Neural progenitor cell (in vitro differentiated cells): ENCODE measurements at regions not wholly inside any gene's neighbourhood (a gene's known extent, or its start where the extent isn't known, plus 50 kb on each side); places are given as distances from the start of the nearest gene placed in this dataset.

ENCODE experiments used
- DNase-seq: peaks from one replicate; pipeline ENCODE4 v3.0.0-alpha.2; 2016; ENCODE audit warnings: low spot score
- H2AFZ ChIP-seq: fragments of 200-600 bp; sonication (generic); replicated peaks from 2 replicates; pipeline ENCODE4 v1.6.1; 2016; ENCODE audit warnings: antibody characterized with exemption
- H3F3A ChIP-seq: fragments of 200-600 bp; sonication (generic); 2 replicates; pipeline ENCODE4 v1.6.1; 2016; ENCODE audit warnings: antibody characterized with exemption, low read depth
- H3K27ac ChIP-seq: fragments of 200-600 bp; sonication (generic); 2 replicates; pipeline ENCODE4 v1.5.1; 2016; ENCODE audit warnings: mild to moderate bottlenecking
- H3K27me3 ChIP-seq: fragments of 200-600 bp; sonication (generic); 2 replicates; pipeline ENCODE4 v1.6.1; 2016; ENCODE audit warnings: mild to moderate bottlenecking, moderate library complexity
- H3K36me3 ChIP-seq: fragments of 200-600 bp; sonication (generic); 2 replicates; pipeline ENCODE4 v1.5.1; 2016
- H3K4me1 ChIP-seq: fragments of 200-600 bp; sonication (generic); 2 replicates; pipeline ENCODE4 v1.6.1; 2016; ENCODE audit warnings: mixed run types
- H3K4me2 ChIP-seq: fragments of 200-600 bp; sonication (generic); 2 replicates; pipeline ENCODE4 v1.6.1; 2016
- H3K4me3 ChIP-seq: fragments of 200-600 bp; sonication (generic); 2 replicates; pipeline ENCODE4 v1.5.1; 2016
- H3K79me2 ChIP-seq: fragments of 200-600 bp; sonication (generic); 2 replicates; pipeline ENCODE4 v1.6.1; 2016; ENCODE audit warnings: low read depth
- H3K9ac ChIP-seq: fragments of 200-600 bp; sonication (generic); 2 replicates; pipeline ENCODE4 v1.6.1; 2016
- H3K9me3 ChIP-seq: fragments of 200-600 bp; sonication (generic); 2 replicates; pipeline ENCODE4 v1.5.1; 2016; ENCODE audit warnings: low read depth
- H4K20me1 ChIP-seq: fragments of 200-600 bp; sonication (generic); 2 replicates; pipeline ENCODE4 v1.6.1; 2016; ENCODE audit warnings: low read depth
- H3K27ac Mint-ChIP-seq: 3 replicates; pipeline ENCODE4 v1.8.0; 2021; ENCODE audit warnings: mixed read lengths
- H3K27me3 Mint-ChIP-seq: 2 replicates; pipeline ENCODE4 v1.8.0; 2022; ENCODE audit warnings: low read depth, mild to moderate bottlenecking, inconsistent platforms, moderate library complexity, mixed read lengths; ENCODE audit not compliant: insufficient read depth
- H3K36me3 Mint-ChIP-seq: 3 replicates; pipeline ENCODE4 v1.8.0; 2021; ENCODE audit warnings: mixed read lengths
- H3K4me1 Mint-ChIP-seq: 3 replicates; pipeline ENCODE4 v1.8.0; 2021; ENCODE audit warnings: mixed read lengths
- H3K4me3 Mint-ChIP-seq: 3 replicates; pipeline ENCODE4 v1.8.0; 2021; ENCODE audit warnings: mild to moderate bottlenecking, moderate library complexity, mixed read lengths
- H3K9me3 Mint-ChIP-seq: 3 replicates; pipeline ENCODE4 v1.8.0; 2020; ENCODE audit warnings: mixed read lengths
- CTCF ChIP-seq: fragments of 200-600 bp; sonication (generic); IDR thresholded peaks from 2 replicates; pipeline ENCODE4 v1.5.1; 2017; ENCODE audit warnings: antibody characterized with exemption, mild to moderate bottlenecking
- EZH2 ChIP-seq: fragments of 200-600 bp; sonication (generic); IDR thresholded peaks from 2 replicates; pipeline ENCODE4 v1.6.1; 2017; ENCODE audit warnings: antibody characterized with exemption, mild to moderate bottlenecking, moderate library complexity
- EZH2phosphoT487 ChIP-seq: fragments of 200-600 bp; sonication (generic); IDR thresholded peaks from 2 replicates; pipeline ENCODE4 v1.6.1; 2017; ENCODE audit warnings: antibody characterized with exemption

- H3K4me2 ChIP-seq = no peak overlapping the region
- H3K36me3 Mint-ChIP-seq = no peaks in the 10 kb centered on the region
- H3K4me3 Mint-ChIP-seq = no peak overlapping the region
- no peaks in the 10 kb centered on the region for H3K9me3 ChIP-seq
- TF ChIP-seq EZH2 (no peak), CTCF (no peak), EZH2phosphoT487 (no peak)
- no peaks in the 10 kb centered on the region for H3K9me3 Mint-ChIP-seq
- H4K20me1 ChIP-seq = no peaks in the 10 kb centered on the region
- no peak overlapping the region for H3K4me3 ChIP-seq
- H3K9ac ChIP-seq = no peak overlapping the region
- H3K79me2 ChIP-seq = no peaks in the 10 kb centered on the region
- peaks cover 8% of the 10 kb centered on the region for H3K4me1 Mint-ChIP-seq
- DNase-seq = no peak
- H3K4me1 ChIP-seq = no peaks in the 10 kb centered on the region
- no peak overlapping the region for H3K27ac ChIP-seq
- H3K27ac Mint-ChIP-seq = no peak overlapping the region
- no peaks in the 10 kb centered on the region for H3K27me3 ChIP-seq
- H3F3A ChIP-seq = no peaks in the 10 kb centered on the region
- peak overlapping the region; percentile 23 for H2AFZ ChIP-seq
- H3K27me3 Mint-ChIP-seq = peaks cover 2% of the 10 kb centered on the region
- H3K36me3 ChIP-seq = no peaks in the 10 kb centered on the region
Measured at GRCh38 chr6:92538926-92539325, 880.4 kb downstream of the EPHA7 start.

- no peak for TF ChIP-seq EZH2phosphoT487
- peaks cover 2% of the 10 kb centered on the region for H3K27me3 Mint-ChIP-seq
- no peak overlapping the region for H3K4me3 Mint-ChIP-seq
- Histone ChIP-seq H2AFZ (peak overlapping the region; percentile 23), H3K27ac (no peak overlapping the region), H3K79me2 (no peaks in the 10 kb centered on the region), H4K20me1 (no peaks in the 10 kb centered on the region), H3K9me3 (no peaks in the 10 kb centered on the region), H3K27me3 (no peaks in the 10 kb centered on the region), H3K4me2 (no peak overlapping the region), H3K4me3 (no peak overlapping the region), H3K9ac (no peak overlapping the region), H3F3A (no peaks in the 10 kb centered on the region), H3K4me1 (no peaks in the 10 kb centered on the region), H3K36me3 (no peaks in the 10 kb centered on the region)
- no peak for DNase-seq
- H3K36me3 Mint-ChIP-seq = no peaks in the 10 kb centered on the region
- no peaks in the 10 kb centered on the region for H3K9me3 Mint-ChIP-seq
- peaks cover 8% of the 10 kb centered on the region for H3K4me1 Mint-ChIP-seq
- H3K27ac Mint-ChIP-seq = no peak overlapping the region
Measured at GRCh38 chr6:92538275-92538674, 881.1 kb downstream of the EPHA7 start.

GRCh38 chr6:92534109-92534508 lies 885.2 kb downstream of the EPHA7 start:
- H3K4me1 Mint-ChIP-seq = peaks cover 5% of the 10 kb centered on the region
- no peak for DNase-seq
- Histone ChIP-seq H3K4me1 (no peaks in the 10 kb centered on the region), H3K4me2 (no peak overlapping the region), H3K36me3 (no peaks in the 10 kb centered on the region), H3K27me3 (no peaks in the 10 kb centered on the region), H4K20me1 (no peaks in the 10 kb centered on the region), H3F3A (no peaks in the 10 kb centered on the region), H3K4me3 (no peak overlapping the region), H2AFZ (no peak overlapping the region), H3K9me3 (no peaks in the 10 kb centered on the region), H3K9ac (no peak overlapping the region), H3K79me2 (no peaks in the 10 kb centered on the region), H3K27ac (no peak overlapping the region)
- H3K27me3 Mint-ChIP-seq = peaks cover 4% of the 10 kb centered on the region
- H3K27ac Mint-ChIP-seq = no peak overlapping the region
- no peak for TF ChIP-seq EZH2phosphoT487
- no peak for TF ChIP-seq EZH2
- TF ChIP-seq CTCF = no peak
- H3K9me3 Mint-ChIP-seq = no peaks in the 10 kb centered on the region
- H3K4me3 Mint-ChIP-seq = no peak overlapping the region
- no peaks in the 10 kb centered on the region for H3K36me3 Mint-ChIP-seq

- Histone ChIP-seq H3K9ac (no peak overlapping the region), H2AFZ (no peak overlapping the region), H3K79me2 (no peaks in the 10 kb centered on the region), H3K27me3 (no peaks in the 10 kb centered on the region), H3K36me3 (no peaks in the 10 kb centered on the region), H3K9me3 (no peaks in the 10 kb centered on the region), H3K27ac (no peak overlapping the region), H3K4me1 (no peaks in the 10 kb centered on the region), H3K4me3 (no peak overlapping the region), H4K20me1 (no peaks in the 10 kb centered on the region), H3F3A (no peaks in the 10 kb centered on the region), H3K4me2 (no peak overlapping the region)
- Mint-ChIP-seq H3K27me3 (peaks cover 2% of the 10 kb centered on the region), H3K4me3 (no peak overlapping the region), H3K4me1 (no peaks in the 10 kb centered on the region), H3K9me3 (peaks cover 4% of the 10 kb centered on the region), H3K36me3 (no peaks in the 10 kb centered on the region), H3K27ac (no peak overlapping the region)
- no peak for DNase-seq
- TF ChIP-seq EZH2 = no peak
- TF ChIP-seq EZH2phosphoT487 = no peak
- no peak for TF ChIP-seq CTCF
Measured at GRCh38 chr6:92522589-92522988, 896.8 kb downstream of the EPHA7 start.
